H9 (cell line): ENCODE measurements at regions not wholly inside any gene's neighbourhood (a gene's known extent, or its start where the extent isn't known, plus 50 kb on each side); places are given as distances from the start of the nearest gene placed in this dataset.

ENCODE experiments used
- DNase-seq: peaks from one replicate; pipeline ENCODE4 v3.0.0-alpha.2; 2017
- H2AFZ ChIP-seq: one replicate; pipeline ENCODE4 v1.6.1; 2013; ENCODE audit warnings: mild to moderate bottlenecking, low read length, control low read depth, moderate library complexity
- H2AK5ac ChIP-seq: 2 replicates; pipeline ENCODE4 v1.6.1; 2013; ENCODE audit warnings: low read length, control low read depth, mixed read lengths; ENCODE audit not compliant: insufficient read length
- H2BK120ac ChIP-seq: one replicate; pipeline ENCODE4 v1.6.1; 2013; ENCODE audit warnings: low read depth, mild to moderate bottlenecking, low read length, control low read depth, inconsistent platforms; ENCODE audit not compliant: poor library complexity, severe bottlenecking
- H2BK12ac ChIP-seq: 2 replicates; pipeline ENCODE4 v1.6.1; 2013; ENCODE audit warnings: low read length, control low read depth, mixed read lengths, low read depth; ENCODE audit not compliant: insufficient read length
- H2BK15ac ChIP-seq: 2 replicates; pipeline ENCODE4 v1.6.1; 2013; ENCODE audit warnings: low read depth, low read length, control low read depth
- H2BK20ac ChIP-seq: one replicate; pipeline ENCODE4 v1.6.1; 2013; ENCODE audit warnings: low read depth, mild to moderate bottlenecking, low read length, control low read depth, inconsistent platforms; ENCODE audit not compliant: poor library complexity, severe bottlenecking
- H2BK5ac ChIP-seq: 2 replicates; pipeline ENCODE4 v1.6.1; 2013; ENCODE audit warnings: low read length, control low read depth, mixed read lengths; ENCODE audit not compliant: insufficient read length
- H3K14ac ChIP-seq: 2 replicates; pipeline ENCODE4 v1.6.1; 2013; ENCODE audit warnings: low read length, control low read depth; ENCODE audit not compliant: insufficient read depth
- H3K18ac ChIP-seq: 2 replicates; pipeline ENCODE4 v1.6.1; 2013; ENCODE audit warnings: low read depth, mild to moderate bottlenecking, mixed read lengths, low read length, control low read depth; ENCODE audit not compliant: insufficient read length
- H3K23ac ChIP-seq: 2 replicates; pipeline ENCODE4 v1.6.1; 2013; ENCODE audit warnings: low read length, control low read depth, mixed read lengths, low read depth; ENCODE audit not compliant: insufficient read length
- H3K23me2 ChIP-seq: 2 replicates; pipeline ENCODE4 v1.6.1; 2013; ENCODE audit warnings: low read depth, mild to moderate bottlenecking, mixed read lengths, low read length, control low read depth; ENCODE audit not compliant: insufficient read length, poor library complexity, severe bottlenecking
- H3K27ac ChIP-seq: 2 replicates; pipeline ENCODE4 v1.5.1; 2013; ENCODE audit warnings: low read length, control low read depth, mixed read lengths, low read depth; ENCODE audit not compliant: insufficient read length
- H3K27me3 ChIP-seq: 2 replicates; pipeline ENCODE4 v1.6.1; 2013; ENCODE audit warnings: low read length, control low read depth, inconsistent platforms; ENCODE audit not compliant: insufficient read depth
- H3K4ac ChIP-seq: 2 replicates; pipeline ENCODE4 v1.6.1; 2013; ENCODE audit warnings: low read depth, mild to moderate bottlenecking, control low read depth, inconsistent platforms, low read length, moderate library complexity
- H3K4me1 ChIP-seq: 2 replicates; pipeline ENCODE4 v1.6.1; 2013; ENCODE audit warnings: low read length, control low read depth, inconsistent platforms; ENCODE audit not compliant: insufficient read depth
- H3K4me2 ChIP-seq: 2 replicates; pipeline ENCODE4 v1.6.1; 2013; ENCODE audit warnings: low read length, control low read depth, mixed read lengths; ENCODE audit not compliant: insufficient read length, insufficient read depth
- H3K56ac ChIP-seq: 2 replicates; pipeline ENCODE4 v1.6.1; 2013; ENCODE audit warnings: low read depth, mild to moderate bottlenecking, mixed read lengths, low read length, control low read depth; ENCODE audit not compliant: insufficient read length
- H3K79me1 ChIP-seq: 2 replicates; pipeline ENCODE4 v1.6.1; 2013; ENCODE audit warnings: low read depth, mild to moderate bottlenecking, moderate library complexity, low read length, control low read depth, inconsistent platforms; ENCODE audit not compliant: insufficient read depth, poor library complexity, severe bottlenecking
- H3K79me2 ChIP-seq: 2 replicates; pipeline ENCODE4 v1.6.1; 2013; ENCODE audit warnings: low read length, control low read depth, inconsistent platforms; ENCODE audit not compliant: insufficient read depth
- H3K9ac ChIP-seq: 2 replicates; pipeline ENCODE4 v1.6.1; 2013; ENCODE audit warnings: low read length, control low read depth, mixed read lengths; ENCODE audit not compliant: insufficient read length; ENCODE audit errors: extremely low read depth
- H3K9me3 ChIP-seq: one replicate; pipeline ENCODE4 v1.6.1; 2013; ENCODE audit warnings: low read depth, low read length, inconsistent platforms; ENCODE audit not compliant: control insufficient read depth
- H3T11ph ChIP-seq: one replicate; pipeline ENCODE4 v1.6.1; 2013; ENCODE audit warnings: mild to moderate bottlenecking, low read length, control low read depth, inconsistent platforms
- H4K20me1 ChIP-seq: one replicate; pipeline ENCODE4 v1.6.1; 2013; ENCODE audit not compliant: control insufficient read depth, insufficient read length, insufficient read depth
- H4K5ac ChIP-seq: 2 replicates; pipeline ENCODE4 v1.6.1; 2013; ENCODE audit warnings: low read depth, mild to moderate bottlenecking, mixed read lengths, low read length, control low read depth; ENCODE audit not compliant: insufficient read length
- H4K8ac ChIP-seq: replicated peaks from 2 replicates; pipeline ENCODE4 v1.6.1; 2013; ENCODE audit warnings: low read length, control low read depth, mixed read lengths, low read depth; ENCODE audit not compliant: insufficient read length
- H4K91ac ChIP-seq: 2 replicates; pipeline ENCODE4 v1.6.1; 2013; ENCODE audit warnings: low read depth, mild to moderate bottlenecking, moderate library complexity, mixed read lengths, low read length, control low read depth; ENCODE audit not compliant: insufficient read length
- H3K27ac Mint-ChIP-seq, 3 experiments: 2 replicates in 2 of 3; 3 replicates in 1 of 3; pipeline ENCODE4 v1.8.0; 2020 to 2021; ENCODE audit warnings: mixed read lengths in 3 of 3, mild to moderate bottlenecking in 1 of 3, moderate library complexity in 1 of 3
- H3K27me3 Mint-ChIP-seq: 2 replicates; pipeline ENCODE4 v1.8.0; 2021; ENCODE audit warnings: low read depth, mild to moderate bottlenecking, moderate library complexity, mixed read lengths
- H3K36me3 Mint-ChIP-seq, 3 experiments: 2 replicates in 2 of 3; 3 replicates in 1 of 3; pipeline ENCODE4 v1.8.0; 2020 to 2021; ENCODE audit warnings: low read depth in 3 of 3, mixed read lengths in 3 of 3; ENCODE audit not compliant: insufficient read depth in 1 of 3
- H3K4me1 Mint-ChIP-seq, 2 experiments: 2 replicates each; pipeline ENCODE4 v1.8.0; 2020; ENCODE audit warnings: mixed read lengths in 2 of 2
- H3K4me3 Mint-ChIP-seq, 2 experiments: 2 replicates in 1 of 2; 3 replicates in 1 of 2; pipeline ENCODE4 v1.8.0; 2020 to 2021; ENCODE audit warnings: mild to moderate bottlenecking in 2 of 2, mixed read lengths in 2 of 2, moderate library complexity in 1 of 2
- H3K9me3 Mint-ChIP-seq, 2 experiments: 2 replicates in 1 of 2; 3 replicates in 1 of 2; pipeline ENCODE4 v1.8.0; 2020; ENCODE audit warnings: mild to moderate bottlenecking in 2 of 2, mixed read lengths in 2 of 2, moderate library complexity in 1 of 2
- WGBS: extraction: QIAGEN DNeasy Blood & Tissue Kit; methylation state at CpG from one replicate; pipeline ENCODE4 v1.1.7; 2013; ENCODE audit warnings: missing lambda C conversion rate, low lambda C conversion rate, mixed read lengths; ENCODE audit not compliant: insufficient read length; ENCODE audit errors: extremely low coverage; 5-methylcytosine and 5-hydroxymethylcytosine counted together
- TF ChIP-seq, protein P1 (sequence below): fragments of 200-600 bp; sonication (generic); conservative IDR thresholded peaks from 3 replicates; pipeline ENCODE4 v1.8.0; 2021; ENCODE audit warnings: antibody characterized with exemption, mild to moderate bottlenecking

DNA sequence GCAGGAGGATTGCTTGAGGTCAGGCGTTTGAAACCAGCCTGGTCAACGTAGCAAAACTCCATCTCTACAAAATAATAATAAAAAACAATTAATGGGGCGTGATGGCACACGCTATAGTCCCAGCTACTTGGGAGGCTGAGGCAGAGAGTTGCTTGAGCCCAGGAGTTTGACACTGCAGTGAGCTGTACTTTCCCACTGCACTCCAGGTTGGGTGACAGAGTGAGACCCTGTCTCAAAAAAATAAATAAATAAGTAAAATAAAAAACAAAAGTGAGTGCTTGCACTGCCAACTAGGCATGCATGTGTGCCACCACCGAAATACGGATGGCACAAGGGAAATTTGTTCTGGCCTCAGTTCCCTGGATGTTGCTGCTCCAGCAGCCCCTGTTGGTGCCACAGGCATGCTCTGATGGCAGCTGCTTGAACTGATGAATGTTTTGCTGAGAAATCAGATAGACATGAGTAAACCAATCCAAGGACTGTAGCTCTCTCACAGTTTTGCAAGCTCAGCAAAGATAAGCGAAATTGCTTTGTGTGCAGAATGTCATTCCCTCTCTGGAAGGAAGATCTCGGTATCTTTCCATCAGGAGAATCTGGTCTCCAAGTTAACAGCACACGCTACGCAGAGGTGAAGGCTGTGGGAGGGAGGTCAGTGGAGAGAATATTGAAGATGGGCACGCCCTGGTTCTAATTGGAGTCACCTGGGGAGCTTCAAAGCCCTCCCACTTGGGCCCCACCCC lies 188.0 kb upstream of the SLC24A3 start:
- Histone ChIP-seq H2BK15ac (no peak overlapping the region), H3K9ac (no peak overlapping the region), H2AFZ (no peak overlapping the region), H3K4me2 (no peak overlapping the region), H2BK12ac (no peak overlapping the region), H2BK120ac (no peak overlapping the region), H4K20me1 (no peaks in the 10 kb centered on the region), H3K23me2 (no peaks in the 10 kb centered on the region), H3K4me1 (no peaks in the 10 kb centered on the region), H3K9me3 (no peaks in the 10 kb centered on the region), H2BK5ac (no peak overlapping the region), H2BK20ac (no peak overlapping the region), H3T11ph (no peak overlapping the region), H2AK5ac (no peak overlapping the region), H3K23ac (no peak overlapping the region), H4K91ac (no peak overlapping the region), H3K27me3 (no peaks in the 10 kb centered on the region), H3K27ac (no peak overlapping the region), H4K5ac (no peak overlapping the region), H4K8ac (no peak overlapping the region), H3K14ac (no peak overlapping the region), H3K56ac (no peak overlapping the region), H3K79me2 (no peaks in the 10 kb centered on the region), H3K4ac (no peak overlapping the region), H3K18ac (no peak overlapping the region), H3K79me1 (no peaks in the 10 kb centered on the region)
- TF ChIP-seq, protein P1, sequence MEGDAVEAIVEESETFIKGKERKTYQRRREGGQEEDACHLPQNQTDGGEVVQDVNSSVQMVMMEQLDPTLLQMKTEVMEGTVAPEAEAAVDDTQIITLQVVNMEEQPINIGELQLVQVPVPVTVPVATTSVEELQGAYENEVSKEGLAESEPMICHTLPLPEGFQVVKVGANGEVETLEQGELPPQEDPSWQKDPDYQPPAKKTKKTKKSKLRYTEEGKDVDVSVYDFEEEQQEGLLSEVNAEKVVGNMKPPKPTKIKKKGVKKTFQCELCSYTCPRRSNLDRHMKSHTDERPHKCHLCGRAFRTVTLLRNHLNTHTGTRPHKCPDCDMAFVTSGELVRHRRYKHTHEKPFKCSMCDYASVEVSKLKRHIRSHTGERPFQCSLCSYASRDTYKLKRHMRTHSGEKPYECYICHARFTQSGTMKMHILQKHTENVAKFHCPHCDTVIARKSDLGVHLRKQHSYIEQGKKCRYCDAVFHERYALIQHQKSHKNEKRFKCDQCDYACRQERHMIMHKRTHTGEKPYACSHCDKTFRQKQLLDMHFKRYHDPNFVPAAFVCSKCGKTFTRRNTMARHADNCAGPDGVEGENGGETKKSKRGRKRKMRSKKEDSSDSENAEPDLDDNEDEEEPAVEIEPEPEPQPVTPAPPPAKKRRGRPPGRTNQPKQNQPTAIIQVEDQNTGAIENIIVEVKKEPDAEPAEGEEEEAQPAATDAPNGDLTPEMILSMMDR, result no peak
- Mint-ChIP-seq H3K27ac (peak overlapping the region in 1 of 3 experiments; percentile 72; a peak in 1 of 7 replicates), H3K4me3 (no peak overlapping the region), H3K4me1 (no peaks in the 10 kb centered on the region), H3K9me3 (peaks cover 0 to 2% of the 10 kb centered on the region in 2 experiments; a peak in 1 of 5 replicates), H3K36me3 (no peaks in the 10 kb centered on the region; a peak in 1 of 7 replicates), H3K27me3 (no peaks in the 10 kb centered on the region; the same call in 1 of the 2 replicates)
- no CpG with 5 or more reads among the region's 11 CpGs for WGBS
- no peak for DNase-seq
